ENCODE measurements at regions not wholly inside any gene's neighbourhood (a gene's known extent, or its start where the extent isn't known, plus 50 kb on each side); places are given as distances from the start of the nearest gene placed in this dataset.

- TF ChIP-seq CTCF (conservative IDR thresholded peaks at IDR 0.05 in 1 of 2, IDR thresholded peaks at IDR 0.05 in 1 of 2; ENCODE audit: extremely low read depth in 1 of 2, insufficient read depth in 1 of 2, low read depth in 1 of 2, low read length in 2 of 2) (peak; percentile 18 to 39), EZH2 (IDR thresholded peaks at IDR 0.05; ENCODE audit: borderline replicate concordance, low read length) (no peak)
These were observed 193.3 kb downstream of the TRPC6 start for GRCh38 chr11:101390539-101390938.

Measured in mammary epithelial cell (primary cell).